Adipose tissue (tissue), 3 donors: ENCODE measurements at regions not wholly inside any gene's neighbourhood (a gene's known extent, or its start where the extent isn't known, plus 50 kb on each side); places are given as distances from the start of the nearest gene placed in this dataset.

ENCODE experiments used
- H3K27ac ChIP-seq: one replicate; pipeline ENCODE4 v1.5.1; 2013; ENCODE audit warnings: low read depth, low read length
- WGBS, 3 donors: extraction: QIAGEN DNeasy Blood & Tissue Kit; methylation state at CpG; one replicate each; pipeline ENCODE4 v1.1.7; 2013; 5-methylcytosine and 5-hydroxymethylcytosine counted together
- donor health status: healthy with polysubstance abuse.
- donor health status: Bipolar disorder and iron deficiency.
- donor health status: healthy.

- WGBS, 3 donors, result 73 to 88% (median 77%) methylated on average over 1 of the region's 1 CpG
- no peak overlapping the region for H3K27ac ChIP-seq
Observed at GRCh38 chr5:4549351-4549750, 590.8 kb upstream of the ADAMTS16 start.

GRCh38 chr5:4551034-4551433 lies 589.1 kb upstream of the ADAMTS16 start:
- H3K27ac ChIP-seq, result no peak overlapping the region
- WGBS, 3 donors, result 68 to 79% (median 73%) methylated on average over 3 of the region's 3 CpGs

DNA sequence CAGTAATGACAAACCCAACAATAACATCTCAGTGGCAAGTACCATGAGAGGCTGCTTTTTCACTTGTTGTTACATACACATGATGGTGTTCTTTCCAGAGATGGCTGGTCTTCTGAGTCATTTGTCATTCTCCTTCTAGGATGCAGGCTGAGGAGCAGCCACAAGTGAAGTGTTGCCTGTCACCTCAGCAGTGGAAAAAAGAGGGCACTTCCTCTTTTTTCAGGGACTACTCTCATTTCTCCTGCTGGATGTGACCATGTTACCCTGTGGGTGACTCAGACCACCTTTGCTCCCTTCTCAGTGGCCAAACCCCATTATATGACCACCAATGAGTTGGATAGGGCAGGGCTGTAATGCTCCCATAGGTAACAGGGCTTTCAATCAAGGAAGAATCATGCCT lies 587.0 kb upstream of the ADAMTS16 start:
- H3K27ac ChIP-seq, result no peak overlapping the region

GRCh38 chr5:4553978-4554377 lies 586.2 kb upstream of the ADAMTS16 start:
- no peak overlapping the region for H3K27ac ChIP-seq
- 47 to 51% (median 51%) methylated on average over 6 of the region's 6 CpGs for WGBS, 3 donors

DNA sequence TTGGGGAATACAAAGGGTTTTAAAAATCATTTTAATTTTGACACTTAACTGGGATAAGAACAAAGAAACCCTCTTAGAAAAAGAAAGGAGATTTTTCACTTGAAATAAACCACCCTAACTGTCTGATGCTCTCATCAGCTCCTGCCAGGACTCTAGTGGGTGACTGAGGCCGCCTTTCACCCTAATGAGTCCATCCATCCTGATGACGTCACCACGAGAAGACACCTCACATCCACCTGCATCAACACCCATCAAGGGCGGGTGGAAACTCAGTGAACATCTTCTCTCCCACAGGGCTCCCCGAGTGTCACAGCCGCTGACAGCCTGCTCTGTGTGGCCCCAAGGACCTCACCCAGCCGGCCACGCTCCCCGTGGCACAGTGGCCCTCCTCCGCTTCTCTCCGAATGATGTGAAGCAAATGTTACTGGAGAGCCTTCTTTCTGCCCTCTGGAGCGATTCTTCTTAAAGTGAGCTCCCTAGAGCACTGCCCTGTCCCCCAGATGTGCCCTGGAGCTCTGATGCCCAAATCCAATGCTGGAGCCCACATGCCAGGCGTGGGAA lies 584.3 kb upstream of the ADAMTS16 start:
- no peak overlapping the region for H3K27ac ChIP-seq
- WGBS, 3 donors, result 78 to 87% (median 86%) methylated on average over 13 of the region's 13 CpGs

DNA sequence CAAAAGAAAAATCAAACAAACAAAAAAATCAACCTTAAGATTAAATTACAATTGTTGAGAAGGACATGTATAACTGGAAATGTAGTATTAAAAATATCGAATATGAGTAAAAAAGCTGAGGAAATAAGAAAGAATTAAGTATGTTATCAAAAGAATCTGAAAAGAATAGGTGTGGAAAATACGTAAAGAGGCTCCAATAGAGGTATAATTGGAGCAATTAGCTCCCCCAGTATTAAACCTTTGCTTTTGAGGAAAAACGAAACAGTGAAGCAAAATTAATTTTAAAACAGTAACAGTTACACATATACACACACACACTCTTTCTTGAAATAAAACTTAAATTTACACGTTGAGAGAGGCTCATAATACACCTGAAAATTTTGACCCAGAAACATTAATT lies 578.7 kb upstream of the ADAMTS16 start:
- no peak overlapping the region for H3K27ac ChIP-seq
- WGBS, 3 donors, result 55 to 79% (median 70%) methylated on average over 4 of the region's 4 CpGs

GRCh38 chr5:4563400-4563799 lies 576.7 kb upstream of the ADAMTS16 start:
- H3K27ac ChIP-seq, result no peak overlapping the region
- WGBS, 3 donors, result 45 to 56% (median 53%) methylated on average over 4 of the region's 4 CpGs

DNA sequence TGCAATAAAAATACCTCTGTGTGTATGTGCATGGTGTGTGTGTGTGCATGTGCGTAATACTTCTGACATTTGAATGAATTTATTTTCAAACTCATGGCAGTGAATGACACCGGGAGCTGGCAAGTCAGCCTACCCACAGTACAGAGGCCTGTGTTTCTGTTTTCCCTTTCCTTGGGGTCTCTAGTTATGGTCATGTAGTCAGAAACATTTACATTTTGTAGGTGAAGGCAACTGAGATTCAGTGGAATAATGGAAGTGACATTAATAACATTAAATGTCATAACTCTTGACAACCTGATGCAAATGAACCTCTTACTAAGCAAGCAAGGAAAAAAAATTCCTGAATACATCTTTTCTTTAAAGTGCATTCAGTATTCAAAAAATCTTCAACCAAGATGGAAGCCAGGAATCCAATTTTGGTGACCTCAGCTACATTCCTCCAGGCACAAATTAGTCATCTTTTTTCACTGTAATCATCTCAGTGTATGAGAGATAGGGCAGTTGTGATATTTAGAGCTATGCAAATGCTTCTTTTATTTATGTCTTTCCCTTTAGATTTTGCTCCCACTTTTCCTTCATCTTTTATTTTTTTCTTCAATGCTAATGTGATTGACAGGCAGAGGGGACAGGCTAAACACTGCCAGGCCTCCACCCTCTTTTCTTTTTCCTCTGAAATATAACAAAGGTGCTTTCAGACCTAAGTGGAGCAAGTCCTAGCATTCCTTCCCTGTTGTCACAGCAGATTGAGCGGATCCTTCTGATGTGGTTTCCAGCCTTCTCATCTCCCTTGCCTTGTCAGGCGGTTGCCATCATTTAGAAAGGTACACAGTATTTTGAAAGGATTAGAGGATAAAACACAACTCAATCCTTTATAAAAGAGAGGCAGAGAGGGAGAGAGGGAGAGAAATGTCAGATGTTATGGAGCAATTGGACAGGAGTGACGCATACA lies 569.8 kb upstream of the ADAMTS16 start:
- WGBS, 3 donors, result 69 to 83% (median 72%) methylated on average over 5 of the region's 5 CpGs
- H3K27ac ChIP-seq, result no peak overlapping the region

- WGBS, 3 donors, result 72 to 80% (median 78%) methylated on average over 7 of the region's 7 CpGs
- no peak overlapping the region for H3K27ac ChIP-seq
Observed at GRCh38 chr5:4571248-4571948, 568.7 kb upstream of the ADAMTS16 start.

DNA sequence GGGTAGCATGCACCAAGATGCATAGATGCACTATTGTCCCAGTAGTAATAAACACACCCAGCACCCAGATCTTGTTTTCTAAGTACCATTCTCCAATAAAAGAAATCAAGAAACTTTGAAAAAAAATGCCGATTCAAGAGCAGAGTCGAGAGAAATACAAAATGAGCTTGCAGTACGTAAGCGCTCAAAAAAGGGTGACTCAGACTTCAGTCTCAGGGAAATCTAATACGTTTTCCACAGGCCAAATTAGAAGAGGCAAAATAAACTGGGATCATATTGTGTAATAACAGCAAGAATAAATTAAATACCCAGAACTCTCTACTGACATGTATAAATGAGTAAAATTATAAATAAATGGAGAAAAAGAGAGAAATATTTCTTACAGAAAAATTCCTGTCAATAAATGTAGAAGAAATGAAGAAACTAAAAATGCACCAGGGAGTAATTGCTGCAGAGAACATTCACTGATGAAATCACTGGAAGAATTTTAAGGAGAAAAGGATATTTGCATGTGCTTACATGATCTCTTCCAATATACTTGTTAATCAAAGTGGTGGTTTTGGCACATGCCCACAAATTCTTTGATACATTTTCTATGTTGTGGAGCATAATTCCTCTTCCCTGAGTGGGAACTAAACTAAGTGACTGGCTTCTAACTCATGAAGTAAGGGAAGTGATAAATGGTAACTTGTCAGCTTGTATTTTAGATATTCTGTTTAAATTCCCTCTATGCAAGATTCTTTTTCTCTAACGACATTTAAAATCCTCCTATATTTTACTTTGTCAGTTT lies 567.6 kb upstream of the ADAMTS16 start:
- WGBS, 3 donors, result 60 to 76% (median 75%) methylated on average over 6 of the region's 6 CpGs
- no peak overlapping the region for H3K27ac ChIP-seq

- WGBS, 3 donors, result 60 to 75% (median 74%) methylated on average over 4 of the region's 4 CpGs
Observed at GRCh38 chr5:4575608-4576007, 564.5 kb upstream of the ADAMTS16 start.

DNA sequence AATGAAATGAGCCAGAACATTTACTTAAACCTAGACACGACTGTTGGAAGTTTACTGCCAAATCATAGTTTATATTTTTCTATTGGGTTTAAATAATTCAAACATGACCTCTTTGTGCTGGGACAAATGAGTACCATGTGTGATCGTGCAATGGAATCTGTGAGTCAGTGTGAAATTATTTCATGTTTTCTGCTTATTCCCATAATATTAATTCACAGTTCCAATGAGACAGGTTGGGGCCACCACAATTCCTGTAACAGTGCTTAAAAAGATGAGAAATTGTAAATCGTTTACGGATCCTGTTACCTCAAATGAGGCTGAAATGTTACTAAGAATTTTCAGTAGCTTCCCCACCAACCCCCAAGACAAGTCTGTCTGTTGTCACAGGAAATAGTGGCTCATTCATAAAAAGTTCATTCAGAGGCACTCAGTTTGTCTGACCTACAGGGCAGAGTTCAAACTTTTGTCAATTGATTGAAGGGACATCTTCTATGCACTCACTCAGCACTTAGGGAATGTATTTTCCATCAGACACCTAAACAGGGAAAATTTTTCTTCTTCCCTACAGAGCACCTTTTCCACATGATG lies 563.9 kb upstream of the ADAMTS16 start:
- H3K27ac ChIP-seq, result no peak overlapping the region
- WGBS, 3 donors, result 48 to 62% (median 55%) methylated on average over 4 of the region's 4 CpGs

More at GRCh38 chr5:4575608-4576007, 564.5 kb upstream of the ADAMTS16 start:
- no peak overlapping the region for H3K27ac ChIP-seq

GRCh38 chr5:4576908-4577307 lies 563.2 kb upstream of the ADAMTS16 start:
- WGBS, 3 donors, result 78 to 84% (median 81%) methylated on average over 14 of the region's 14 CpGs
- no peak overlapping the region for H3K27ac ChIP-seq

DNA sequence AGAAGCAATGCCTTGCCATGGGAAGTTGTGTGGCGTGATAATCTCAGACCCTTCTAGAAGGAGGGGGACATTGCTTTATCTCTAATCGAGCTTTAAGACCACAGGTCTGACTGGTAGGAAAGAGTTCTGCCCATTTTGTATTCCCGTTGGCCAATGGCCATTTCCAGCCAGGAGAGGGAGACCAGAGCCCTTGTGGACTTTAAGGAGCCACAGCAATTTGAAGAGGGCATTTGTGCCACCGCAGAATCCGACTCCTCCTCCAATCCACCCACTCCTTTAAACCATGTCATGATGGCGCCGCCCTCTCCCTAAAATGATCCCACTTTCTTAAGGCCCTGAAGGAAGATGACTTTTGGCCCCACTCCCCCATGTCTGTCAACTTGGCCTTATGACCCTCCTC lies 560.5 kb upstream of the ADAMTS16 start:
- no peak overlapping the region for H3K27ac ChIP-seq
- 80 to 92% (median 91%) methylated on average over 7 of the region's 7 CpGs for WGBS, 3 donors

DNA sequence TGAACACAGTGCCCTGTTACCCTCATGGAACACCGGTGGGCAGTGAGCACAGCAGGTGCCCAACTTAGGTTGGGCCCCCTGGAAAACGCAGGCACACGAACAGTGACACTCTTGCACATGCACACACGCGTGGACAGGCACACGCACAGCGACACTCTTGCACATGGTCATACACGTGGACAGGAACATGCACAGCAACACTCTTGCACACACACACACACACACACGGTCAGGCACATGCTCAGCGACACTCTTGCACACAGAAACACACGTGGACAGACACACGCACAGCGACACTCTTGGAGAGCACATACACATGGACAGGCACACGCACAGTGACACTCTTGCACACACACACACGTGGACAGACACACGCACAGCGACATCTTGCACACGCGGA lies 559.4 kb upstream of the ADAMTS16 start:
- no peak overlapping the region for H3K27ac ChIP-seq
- WGBS, 3 donors, result 92 to 96% (median 95%) methylated on average over 19 of the region's 19 CpGs

- 82 to 93% (median 88%) methylated on average over 16 of the region's 16 CpGs for whole genome bisulfite sequencing, 3 donors
- H3K27ac ChIP-seq, result no peak overlapping the region
Observed at GRCh38 chr5:4581289-4581688, 558.8 kb upstream of the ADAMTS16 start.

GRCh38 chr5:4584982-4585381 lies 555.1 kb upstream of the ADAMTS16 start:
- 58 to 72% (median 67%) methylated on average over 8 of the region's 8 CpGs for WGBS, 3 donors
- H3K27ac ChIP-seq, result no peak overlapping the region

DNA sequence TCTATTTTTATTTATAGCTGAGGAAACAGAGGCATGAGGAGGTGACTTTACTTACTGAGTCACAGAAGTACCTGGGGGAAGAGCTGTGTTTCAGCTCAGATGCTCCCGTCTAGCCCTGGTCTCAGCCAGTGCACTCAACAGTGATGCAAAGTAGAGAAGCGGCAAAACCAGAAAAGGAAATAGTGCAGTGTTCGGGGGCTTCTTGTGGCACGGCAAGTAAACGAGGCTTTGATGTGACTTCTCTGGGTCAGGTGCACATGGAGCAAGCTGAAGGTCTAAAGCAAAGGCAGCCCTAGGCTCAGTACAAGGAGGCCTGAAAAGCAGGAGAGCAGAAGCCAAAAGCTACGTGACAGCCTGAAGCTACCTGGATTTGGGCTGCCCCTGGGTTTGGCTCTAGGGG lies 526.7 kb upstream of the ADAMTS16 start:
- WGBS, 3 donors, result 74 to 86% (median 85%) methylated on average over 6 of the region's 6 CpGs
- no peak overlapping the region for H3K27ac ChIP-seq
